GM21717 (cell line): ENCODE measurements at regions not wholly inside any gene's neighbourhood (a gene's known extent, or its start where the extent isn't known, plus 50 kb on each side); places are given as distances from the start of the nearest gene placed in this dataset.
A peak's percentile ranks its signal among the peaks of the same experiment; 100 is the strongest.

Experiments used
- ATAC-seq: cut with Tn5 transposase; IDR thresholded peaks from one replicate; pipeline ENCODE4 v1.9.1; 2021; ENCODE audit warnings: mild to moderate bottlenecking, moderate library complexity; ENCODE audit not compliant: unreplicated experiment

DNA sequence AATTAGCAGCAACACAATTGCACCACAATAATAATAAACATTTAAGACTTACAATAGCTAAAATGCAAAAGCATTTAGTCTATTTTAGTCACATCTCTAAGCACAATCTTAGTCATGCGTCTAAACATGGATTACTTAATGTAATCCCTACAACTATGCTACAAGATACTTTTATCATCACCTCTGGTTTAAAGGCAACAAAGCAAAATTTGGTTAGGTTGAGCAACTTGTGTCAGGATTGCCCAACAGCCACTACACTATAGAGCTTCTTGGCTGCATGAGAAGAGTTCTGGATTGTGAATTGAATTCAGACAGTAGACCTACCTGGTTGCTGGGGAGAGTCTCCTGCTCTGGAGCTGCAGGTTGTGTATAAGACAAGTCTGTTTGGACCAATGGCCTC, 146.5 kb upstream of the PUDP start:
- ATAC-seq, result no peak

DNA sequence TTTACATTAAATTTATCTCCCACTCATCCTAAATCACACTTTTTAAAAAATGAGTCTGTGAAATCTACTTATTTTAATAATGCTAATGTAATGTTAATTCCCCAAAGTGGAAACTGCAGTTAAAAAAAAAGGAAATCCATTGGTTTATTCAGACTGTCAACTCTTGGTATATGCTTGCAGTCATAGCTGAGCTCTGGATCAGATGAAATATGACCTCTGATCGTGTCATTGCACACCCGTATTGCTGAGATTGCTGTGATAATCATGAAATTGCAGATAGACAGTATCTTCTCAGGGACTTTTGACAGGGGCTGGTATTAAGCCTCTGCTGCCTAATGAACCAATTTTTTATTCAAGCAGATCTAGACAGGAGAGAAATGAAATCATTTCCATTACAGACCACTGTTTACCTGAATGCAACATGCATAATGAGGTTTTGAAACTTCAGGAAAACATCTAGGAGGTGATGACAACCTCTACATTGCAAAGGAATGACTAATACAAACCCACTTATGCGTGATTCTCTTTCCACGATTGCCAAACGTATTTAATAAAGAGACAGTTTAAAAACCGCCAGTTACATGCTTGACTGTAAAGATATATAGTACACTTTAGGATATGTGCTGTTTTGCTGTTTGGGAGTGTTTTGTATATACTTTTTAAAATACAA, 138.3 kb upstream of the PUDP start:
- no peak for ATAC-seq

DNA sequence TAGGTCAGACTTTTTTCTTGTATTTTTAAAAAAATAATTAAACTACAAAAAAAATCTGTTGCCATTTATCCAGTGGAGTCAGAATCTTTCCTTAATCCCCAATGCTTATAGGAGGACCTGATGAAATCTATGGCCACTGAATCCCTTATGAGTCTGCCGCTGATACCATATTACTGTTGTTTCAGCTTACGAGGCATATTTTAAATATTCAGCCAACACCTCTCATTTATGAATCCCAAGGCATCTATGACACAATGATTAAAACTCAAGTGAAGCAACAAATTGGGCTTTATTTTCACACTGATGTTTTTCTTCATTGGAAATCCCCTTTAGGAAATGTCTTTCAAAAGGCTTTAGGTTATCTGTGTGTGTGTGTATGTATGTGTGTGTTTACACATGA, 137.8 kb upstream of the PUDP start:
- ATAC-seq, result no peak

- ATAC-seq, result no peak
Measured at GRCh38 chrX:7283741-7284140, 135.8 kb upstream of the PUDP start.

DNA sequence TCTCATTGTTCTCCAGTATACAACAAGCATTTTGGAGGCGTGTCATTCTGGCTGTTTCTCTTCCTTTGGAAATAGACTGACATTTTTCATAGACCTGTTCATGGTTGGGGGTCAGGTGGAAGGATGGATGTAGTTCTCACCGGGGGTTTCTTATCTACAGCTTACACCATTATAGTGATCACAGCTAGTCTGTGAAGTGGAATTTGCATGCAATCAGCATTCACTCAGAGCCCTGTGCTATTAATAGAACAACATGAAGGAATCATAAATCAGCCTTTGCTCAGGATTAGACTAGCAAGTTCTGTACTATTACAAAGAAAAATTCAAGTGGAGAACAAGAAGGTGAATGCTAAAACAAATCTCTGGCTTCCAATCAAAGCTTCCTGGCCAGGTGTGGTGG, 132.6 kb upstream of the PUDP start:
- ATAC-seq, result no peak

DNA sequence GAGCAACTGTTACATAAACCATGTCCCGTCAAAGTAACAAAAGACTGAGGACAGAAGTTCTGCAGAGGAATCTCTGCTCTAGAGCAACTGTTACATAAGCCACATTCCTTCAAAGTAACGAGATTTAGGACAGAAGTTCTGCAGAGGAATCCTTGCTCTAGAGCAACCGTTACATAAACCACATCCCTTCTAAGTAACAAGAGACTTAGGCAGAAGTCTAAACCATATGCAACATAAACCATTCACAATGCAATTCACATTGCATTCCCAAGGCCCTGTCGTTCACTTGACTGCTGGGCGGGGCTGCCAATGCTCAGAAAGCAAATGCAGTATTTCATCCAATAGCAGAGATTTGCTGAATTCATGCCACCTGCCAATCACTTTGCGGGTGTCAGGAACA, 124.4 kb upstream of the PUDP start:
- no peak for ATAC-seq

GRCh38 chrX:7270933-7271332, 123.0 kb upstream of the PUDP start:
- no peak for ATAC-seq

DNA sequence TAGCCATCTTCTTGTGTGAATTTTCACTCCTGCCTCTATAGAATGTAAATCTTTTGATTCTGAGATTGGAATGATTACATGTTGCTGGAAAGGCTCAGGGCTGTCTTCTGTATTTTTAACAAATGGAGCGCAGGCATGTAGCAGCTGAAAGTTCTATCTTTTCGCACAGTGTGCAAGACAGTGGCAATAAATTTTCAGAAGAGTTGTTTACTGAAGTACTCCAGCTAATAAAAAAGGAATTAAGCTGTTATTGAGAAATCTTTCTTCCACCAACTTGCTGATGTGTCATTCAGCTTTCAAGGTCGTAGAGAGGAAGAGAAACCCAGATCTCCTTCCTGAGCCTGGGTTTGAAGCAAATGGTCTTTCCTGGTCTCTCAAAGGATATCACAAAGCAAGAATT, 122.0 kb upstream of the PUDP start:
- ATAC-seq, result no peak

DNA sequence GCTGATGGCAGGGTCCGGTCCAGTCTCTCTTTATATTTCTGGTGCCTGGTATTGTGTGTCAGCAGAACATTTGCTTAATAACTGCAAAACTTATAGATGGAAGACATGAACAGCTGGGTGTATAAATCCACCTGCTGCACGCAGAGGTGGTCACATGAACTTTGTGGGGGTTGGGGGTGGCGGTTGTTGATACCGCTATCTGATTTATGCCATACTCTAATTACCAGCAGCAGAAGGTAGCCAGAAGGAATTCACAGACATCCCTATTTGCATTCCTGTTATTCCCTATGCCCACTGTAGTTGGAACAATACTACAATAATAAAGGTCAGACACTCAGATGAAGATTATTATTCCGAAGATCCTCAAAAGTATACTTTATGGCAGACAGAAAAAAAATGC, 121.6 kb upstream of the PUDP start:
- ATAC-seq, result no peak

DNA sequence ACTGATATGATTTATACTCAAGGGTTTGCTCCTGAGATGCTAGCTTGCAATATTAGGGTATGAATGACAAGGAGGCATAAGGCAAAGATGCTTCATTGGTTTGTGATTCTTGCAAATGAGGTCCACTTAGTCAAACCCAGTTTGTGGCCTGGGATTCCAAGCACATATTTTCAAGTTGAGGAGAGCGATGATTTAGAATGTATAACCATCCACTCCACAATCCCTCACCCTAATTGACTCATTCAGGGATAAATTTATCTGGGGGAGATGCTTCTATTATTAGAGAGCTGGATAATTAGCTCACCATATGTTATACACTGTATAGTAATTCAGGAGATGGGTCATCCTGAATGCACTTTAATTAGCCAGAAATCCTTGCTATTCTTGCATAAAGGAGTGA, 118.3 kb upstream of the PUDP start:
- no peak for ATAC-seq

DNA sequence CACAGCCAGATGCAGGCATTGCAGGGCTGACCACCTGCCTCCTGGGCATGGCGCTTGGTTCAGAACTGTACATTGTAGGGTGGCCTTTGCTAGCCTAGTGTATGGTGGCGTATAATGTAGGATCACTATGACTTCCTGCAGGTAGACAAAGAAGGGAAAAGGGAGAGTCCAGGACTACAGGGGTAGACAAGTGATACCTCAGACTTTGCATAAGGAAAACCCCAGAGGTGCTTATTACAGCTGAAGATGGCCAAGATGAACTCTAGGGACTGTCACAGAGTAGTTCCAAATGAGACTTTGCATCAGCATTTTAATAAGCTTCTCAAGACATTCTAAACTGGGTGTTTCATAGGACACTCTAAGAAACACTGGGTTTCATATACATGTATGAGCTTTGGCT, 116.4 kb upstream of the PUDP start:
- ATAC-seq, result peak; percentile 76

DNA sequence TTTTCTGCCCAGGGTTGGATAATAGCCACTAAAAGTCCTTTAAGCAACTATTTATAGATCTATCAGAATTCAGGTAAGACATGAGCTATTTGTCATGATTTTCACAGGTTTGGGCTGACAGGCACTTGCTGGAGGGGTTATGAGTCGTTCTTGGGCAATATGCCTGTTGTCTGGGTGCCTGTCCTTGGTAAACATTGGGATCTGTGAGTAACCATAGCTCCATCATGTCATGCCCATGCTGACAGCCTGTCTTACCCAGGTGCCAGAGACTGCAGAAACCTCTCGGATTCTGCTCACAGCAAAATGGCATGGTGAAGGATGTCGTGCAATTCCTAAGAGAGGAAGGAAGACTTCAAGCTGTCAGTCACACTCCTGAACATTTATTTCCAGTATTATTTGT, 116.0 kb upstream of the PUDP start:
- ATAC-seq, result no peak

DNA sequence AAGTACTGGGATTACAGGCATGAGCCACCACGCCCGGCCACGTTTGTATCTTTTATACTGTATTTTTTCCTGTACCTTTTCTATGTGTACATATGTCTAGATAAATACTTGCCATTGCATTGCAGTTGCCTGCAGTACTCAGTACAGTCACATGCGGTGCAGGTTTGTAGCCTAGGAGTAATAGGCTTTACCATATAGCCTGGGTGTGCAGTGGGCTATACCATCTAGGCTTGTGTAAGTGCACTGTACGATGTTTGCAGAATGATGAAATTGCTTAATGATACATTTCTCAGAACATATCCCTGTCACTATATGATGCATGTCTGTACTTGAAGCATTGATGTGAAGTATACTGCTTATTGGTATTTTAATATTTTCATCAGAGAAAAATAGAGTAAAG, 115.4 kb upstream of the PUDP start:
- no peak for ATAC-seq

DNA sequence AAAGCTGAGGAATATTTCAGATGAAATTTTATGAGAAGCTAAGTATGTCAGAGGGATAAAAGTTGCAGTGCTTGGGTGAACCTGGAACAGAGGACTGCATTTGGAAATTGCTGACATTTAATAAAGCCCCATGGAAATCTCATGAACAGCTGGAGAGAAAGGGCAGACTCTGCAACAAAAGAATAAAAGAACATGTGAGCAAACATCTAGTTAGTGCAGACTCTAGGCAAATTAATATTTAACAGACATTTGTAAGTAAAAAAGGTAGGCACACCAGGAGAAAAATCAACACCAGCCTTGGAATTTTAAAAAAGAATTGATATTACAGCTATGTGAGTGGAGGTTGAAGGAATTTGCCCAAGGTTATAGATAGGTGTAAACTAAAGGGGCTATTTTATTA, 114.6 kb upstream of the PUDP start:
- ATAC-seq, result no peak

DNA sequence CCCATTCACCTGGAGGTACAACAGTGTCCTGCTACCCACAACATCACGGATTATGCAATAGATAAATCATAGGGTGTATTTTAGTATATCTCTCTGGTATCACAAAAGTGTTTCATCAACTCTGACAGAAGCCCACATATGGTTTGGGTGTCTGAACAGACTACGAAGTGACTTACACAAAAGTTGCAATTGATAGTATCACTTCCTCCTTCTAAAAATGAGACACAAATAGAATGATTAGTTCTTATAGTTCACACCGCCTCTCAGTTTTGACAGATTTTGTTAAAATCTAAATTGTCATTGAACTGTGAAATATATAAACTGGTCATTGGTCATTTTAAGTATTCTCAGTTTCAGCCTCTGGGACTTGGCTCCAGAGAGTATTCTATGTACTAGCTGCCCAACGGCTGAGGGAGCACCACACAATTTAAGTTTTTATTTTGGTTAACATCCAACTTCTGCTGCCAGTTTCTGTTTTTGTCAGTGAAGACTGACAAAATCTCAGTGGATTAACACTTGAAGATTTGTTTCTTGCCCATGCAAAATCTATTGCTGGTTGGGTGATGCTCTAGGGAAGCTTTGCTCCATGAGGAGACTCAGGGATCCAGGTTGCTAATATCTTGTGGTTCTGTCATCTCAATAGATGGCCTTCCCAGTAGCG, 113.8 kb upstream of the PUDP start:
- ATAC-seq, result peak; percentile 91

DNA sequence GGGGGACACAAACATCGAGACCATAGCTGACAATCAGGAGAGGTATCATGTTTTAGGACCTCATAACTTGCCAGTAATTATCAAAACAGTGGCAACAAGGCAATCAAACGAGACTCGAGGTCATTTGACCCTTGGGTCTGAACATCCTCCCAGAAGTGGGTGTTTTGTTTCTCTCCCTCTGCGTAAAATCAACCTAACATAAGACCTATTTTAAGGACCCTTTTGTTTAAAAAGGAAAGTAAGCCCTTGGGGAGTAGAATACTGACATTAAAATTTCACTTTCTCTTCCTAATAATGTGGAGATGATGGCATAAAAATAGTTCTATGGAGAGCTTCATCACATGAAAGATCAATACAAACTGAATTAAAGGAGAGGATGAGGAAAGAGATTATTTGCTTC, 106.2 kb upstream of the PUDP start:
- no peak for ATAC-seq

DNA sequence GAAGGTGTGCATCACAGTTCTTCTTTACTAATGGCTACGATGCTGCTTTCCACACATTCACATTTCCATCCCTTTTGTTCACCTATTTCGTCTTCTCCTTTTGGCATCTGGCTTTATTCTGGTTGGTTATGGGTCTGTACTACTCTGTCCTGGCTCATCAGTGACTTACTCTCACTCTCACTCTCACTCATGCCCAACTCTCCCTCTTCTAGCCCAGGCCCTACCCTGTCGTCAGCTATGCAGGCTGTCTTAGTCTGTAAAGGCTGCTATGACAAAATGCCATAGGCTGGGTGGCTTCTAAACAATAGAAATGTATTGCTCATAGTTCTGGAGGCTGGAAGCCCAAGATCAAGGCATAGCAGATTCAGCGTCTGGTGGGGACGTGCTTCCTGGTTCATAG, 105.6 kb upstream of the PUDP start:
- no peak for ATAC-seq

DNA sequence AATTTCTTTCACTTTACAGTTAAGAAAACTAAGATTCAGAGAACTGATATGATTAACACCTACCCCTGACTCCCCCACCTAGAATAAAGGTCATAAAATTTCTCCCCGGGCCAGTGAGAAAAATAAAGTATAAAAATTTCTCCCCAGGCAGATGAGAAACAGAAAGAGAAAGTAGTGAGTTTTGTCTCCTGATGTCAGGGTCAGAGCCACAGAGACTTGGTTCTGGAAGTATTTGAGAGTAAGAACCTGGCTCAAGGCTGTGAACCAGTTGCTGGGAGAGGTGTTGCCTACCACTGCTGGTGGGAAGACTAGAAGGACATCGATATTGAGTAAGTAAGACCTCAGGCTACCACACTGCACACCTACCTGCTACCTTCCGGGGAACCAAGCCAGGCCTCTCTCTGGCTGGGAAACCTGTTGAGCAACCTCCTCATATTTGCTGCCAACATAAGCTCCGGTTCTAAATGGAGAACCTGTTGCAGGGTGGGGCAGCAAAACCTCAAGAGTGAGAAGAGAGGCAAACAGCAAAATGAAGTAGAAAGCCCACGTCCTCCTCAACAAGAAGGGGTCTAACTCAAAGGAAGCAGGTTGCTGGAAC, 104.2 kb upstream of the PUDP start:
- ATAC-seq, result peak; percentile 77

DNA sequence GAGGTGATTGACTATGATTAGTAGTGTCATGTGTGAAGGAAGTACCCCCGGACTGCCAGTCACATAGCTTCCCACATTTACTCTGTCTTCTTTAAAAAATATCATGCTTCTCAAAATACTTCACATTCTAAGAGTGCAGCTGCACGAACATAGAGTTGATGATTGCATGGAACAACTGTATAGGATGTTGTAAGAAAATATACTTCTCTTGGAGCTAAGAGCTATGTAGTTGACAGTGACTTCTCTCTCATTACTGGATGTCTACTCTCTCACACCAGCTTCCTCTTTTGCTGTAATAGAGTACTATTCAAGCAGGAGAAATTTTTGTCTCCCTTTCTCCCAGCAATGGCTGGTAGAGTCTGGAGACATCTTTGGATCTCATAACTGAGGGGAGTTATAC, 99.4 kb upstream of the PUDP start:
- no peak for ATAC-seq

DNA sequence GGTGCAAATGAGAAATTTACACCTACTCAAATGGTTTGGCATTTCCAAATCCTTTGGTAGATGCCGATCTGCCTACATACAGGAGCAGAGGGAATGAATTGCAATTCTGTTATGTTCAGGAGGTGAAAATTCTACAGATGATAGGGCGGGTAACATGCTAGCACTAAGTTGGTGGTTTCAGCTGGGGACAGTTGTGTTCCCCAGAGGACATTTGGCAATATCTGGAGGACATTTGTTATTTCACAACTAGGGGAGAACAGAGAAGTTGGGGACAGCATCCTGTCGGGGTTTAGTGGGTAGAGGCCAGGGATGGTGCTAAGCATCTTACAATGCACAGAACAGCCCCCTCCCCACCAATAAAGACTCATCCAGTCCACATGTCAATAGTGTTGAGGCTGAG, 96.5 kb upstream of the PUDP start:
- no peak for ATAC-seq

- ATAC-seq, result peak; percentile 99
Measured at GRCh38 chrX:7242613-7243012, 94.7 kb upstream of the PUDP start.

DNA sequence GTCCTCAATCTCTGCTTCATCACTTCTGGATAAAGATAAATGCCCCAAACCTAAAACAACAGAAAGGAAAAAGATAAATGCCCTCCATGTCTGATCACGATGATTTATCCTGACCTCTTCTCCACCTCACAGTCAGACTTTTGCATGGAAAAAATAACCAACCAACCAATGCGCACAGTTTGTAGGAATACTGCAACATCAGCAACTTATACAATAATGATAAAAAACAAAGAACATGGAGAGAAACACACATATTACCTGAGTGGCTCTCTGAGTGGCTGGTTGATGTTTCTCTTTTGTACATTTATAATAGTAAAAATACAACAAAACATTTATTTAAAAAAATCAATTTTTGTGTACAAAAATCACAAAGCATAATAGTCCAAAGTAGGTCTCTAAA, 93.0 kb upstream of the PUDP start:
- ATAC-seq, result no peak

GRCh38 chrX:7235071-7235470, 87.1 kb upstream of the PUDP start:
- no peak for ATAC-seq
